Activated T-cell treated with anti-CD3 and anti-CD28 coated beads for 4 hours (primary cell): ENCODE measurements at regions not wholly inside any gene's neighbourhood (a gene's known extent, or its start where the extent isn't known, plus 50 kb on each side); places are given as distances from the start of the nearest gene placed in this dataset.

Experiments
- DNase-seq: peaks from one replicate; pipeline ENCODE4 v3.0.0-alpha.2; 2020

DNA sequence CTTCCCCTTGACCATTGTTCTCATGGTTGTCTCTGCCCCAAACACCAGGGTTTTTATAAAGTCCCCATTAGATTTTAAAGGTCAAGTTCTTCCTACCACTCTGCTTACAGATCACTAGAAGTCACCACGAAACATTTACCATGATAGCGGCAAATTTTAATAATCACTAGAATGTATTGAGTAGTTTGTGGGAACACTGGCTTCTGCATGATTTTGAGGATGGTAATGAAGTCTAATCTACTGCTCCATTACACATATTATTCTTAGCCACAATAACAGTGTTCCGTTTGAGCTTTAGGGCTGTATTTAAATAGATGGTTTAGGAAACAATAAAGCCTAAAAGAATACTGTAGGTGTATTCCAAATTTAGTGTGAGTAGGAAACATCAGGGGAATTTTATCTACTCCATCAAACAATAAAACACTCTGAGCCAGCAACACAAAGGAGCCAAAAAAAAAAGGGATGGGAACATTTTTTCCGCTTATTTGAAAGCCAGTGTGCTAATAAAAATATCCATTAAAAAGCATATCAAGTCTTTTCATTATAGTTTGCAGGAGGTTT lies 49.7 kb downstream of the KLF12 start:
- DNase-seq: no peak

GRCh38 chr13:74082741-74083160 lies 51.5 kb downstream of the KLF12 start:
- DNase-seq: no peak

- no peak for DNase-seq
These were observed 53.4 kb downstream of the KLF12 start for GRCh38 chr13:74080762-74081161.

DNA sequence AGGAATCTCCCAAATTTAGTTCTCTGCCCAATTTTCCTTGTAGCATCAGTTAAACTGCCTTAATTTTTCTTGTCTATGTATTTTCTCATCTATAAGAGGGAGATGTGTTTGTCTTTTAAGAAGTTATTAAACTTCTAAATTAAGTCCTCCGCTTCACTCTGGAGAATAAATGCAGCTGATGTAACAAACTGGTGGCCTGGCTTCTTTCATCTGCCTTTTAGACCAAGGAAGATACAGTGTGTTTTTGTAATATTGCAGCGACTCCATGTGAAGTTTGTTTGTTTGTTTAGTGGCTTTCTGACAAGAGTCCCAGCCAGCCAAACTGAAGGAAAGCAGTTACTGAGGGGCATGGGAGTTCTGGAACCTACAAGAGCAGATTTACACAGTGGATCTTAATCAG lies 56.4 kb downstream of the KLF12 start:
- DNase-seq: no peak

DNA sequence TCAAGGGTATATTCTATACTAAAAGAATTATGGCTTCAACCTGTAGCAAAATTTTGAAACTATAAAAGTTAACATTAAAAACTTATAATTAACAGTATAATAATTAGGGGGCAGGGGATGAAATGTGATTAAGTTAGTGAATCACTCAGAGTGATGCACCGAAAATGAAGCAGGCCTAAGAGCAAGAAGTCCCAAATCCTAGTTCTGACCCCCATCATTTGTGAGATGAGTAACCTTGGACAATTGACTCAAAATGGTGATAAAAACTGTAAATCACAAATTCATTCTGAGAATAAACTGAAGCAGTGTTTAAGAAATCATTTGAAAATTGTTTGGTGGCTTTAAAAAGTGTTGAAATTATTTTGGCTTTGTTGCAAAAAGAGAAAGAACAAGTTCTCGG lies 56.8 kb downstream of the KLF12 start:
- DNase-seq: no peak

DNA sequence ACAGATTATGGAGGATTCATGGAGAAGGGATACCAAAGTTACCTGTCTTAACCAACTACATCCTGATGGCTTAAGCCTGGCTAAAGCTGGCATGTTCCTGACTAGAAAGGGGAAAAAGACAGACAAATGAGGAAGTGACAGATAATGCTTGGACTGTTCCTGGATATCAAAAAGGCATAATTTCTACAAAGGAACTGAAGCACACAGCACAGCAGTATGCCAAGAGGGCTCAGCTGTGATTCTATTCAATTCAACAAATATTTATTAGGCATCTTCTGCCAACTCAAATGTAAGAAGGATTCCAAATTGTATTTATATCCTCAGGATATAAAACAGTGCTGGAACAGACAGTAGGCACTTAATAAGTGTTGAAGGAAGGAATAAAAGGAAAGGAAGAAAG lies 59.5 kb downstream of the KLF12 start:
- no peak for DNase-seq

DNA sequence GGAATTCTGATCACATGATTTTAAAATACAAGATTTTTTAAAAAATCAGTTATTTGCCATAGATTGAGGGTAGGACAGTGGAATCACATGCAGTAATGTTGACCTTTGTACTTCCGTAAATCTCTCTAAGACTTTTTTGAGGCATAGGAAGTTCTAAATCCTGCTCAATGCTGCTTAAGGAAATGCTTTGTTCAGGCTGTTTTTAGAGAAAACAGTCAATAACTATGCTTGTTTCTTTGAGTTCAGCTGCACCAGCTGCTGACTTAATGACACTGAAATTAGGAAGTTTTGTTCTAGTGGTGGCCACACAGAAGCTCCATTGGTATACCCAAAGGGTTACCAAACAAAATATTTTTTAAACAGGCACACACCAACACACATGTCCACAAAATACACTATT lies 60.9 kb downstream of the KLF12 start:
- no peak for DNase-seq

- no peak for DNase-seq
These were observed 63.7 kb downstream of the KLF12 start for GRCh38 chr13:74070513-74070912.

DNA sequence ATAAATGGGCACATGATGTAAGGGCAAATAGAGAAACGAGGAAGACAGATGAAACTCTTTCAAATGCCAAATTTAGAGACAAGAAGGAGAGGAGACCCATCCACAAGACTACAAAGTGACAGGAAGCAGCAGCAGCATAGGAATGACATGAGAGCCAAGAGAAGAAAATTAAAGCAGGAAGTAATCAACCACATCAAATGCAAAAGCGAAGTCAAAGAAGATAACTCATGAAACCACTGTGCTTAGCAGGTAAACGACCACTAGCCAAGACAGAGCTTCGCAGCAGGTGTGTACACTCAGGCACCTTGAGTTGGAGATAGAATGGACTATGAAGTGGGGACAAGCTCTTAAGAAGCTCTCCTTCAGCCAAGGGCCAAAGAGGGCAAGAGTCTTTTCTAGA lies 64.1 kb downstream of the KLF12 start:
- no peak for DNase-seq

DNA sequence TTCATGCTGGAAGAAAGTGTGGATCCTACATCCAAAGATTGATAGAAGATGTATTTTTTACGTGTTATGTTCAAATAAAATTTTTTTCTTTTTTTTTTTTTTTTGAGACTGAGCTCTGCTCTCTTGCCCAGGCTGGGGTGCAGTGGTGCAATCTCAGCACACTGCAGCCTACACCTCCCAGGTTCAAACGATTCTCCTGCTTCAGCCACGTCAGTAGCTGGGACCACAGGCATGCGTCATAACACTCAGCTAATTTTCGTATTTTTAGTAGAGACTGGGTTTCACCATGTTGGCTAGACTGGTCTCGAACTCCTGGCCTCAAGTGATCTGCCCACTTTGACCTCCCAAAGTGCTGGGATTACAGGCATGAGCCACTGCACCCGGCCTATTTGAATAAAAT lies 65.7 kb downstream of the KLF12 start:
- DNase-seq: no peak

DNA sequence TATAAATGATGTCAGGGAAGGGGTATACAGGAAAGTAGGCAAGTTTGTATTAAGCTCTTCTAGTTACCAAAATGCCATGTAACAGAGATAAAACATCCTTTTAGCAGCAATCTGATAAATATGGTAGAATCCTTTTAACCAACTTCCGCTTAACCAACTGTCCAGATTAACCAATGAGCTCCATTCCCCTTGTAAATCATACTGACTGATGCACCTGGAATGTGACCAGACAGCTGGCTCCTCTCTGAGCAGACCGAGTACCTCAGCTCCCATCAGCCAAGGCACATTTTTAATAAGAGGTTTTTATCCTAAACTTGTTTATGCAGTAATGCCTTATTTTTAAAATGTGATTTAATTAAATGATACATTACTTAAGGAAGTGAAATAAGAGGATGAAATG lies 66.4 kb downstream of the KLF12 start:
- no peak for DNase-seq

DNA sequence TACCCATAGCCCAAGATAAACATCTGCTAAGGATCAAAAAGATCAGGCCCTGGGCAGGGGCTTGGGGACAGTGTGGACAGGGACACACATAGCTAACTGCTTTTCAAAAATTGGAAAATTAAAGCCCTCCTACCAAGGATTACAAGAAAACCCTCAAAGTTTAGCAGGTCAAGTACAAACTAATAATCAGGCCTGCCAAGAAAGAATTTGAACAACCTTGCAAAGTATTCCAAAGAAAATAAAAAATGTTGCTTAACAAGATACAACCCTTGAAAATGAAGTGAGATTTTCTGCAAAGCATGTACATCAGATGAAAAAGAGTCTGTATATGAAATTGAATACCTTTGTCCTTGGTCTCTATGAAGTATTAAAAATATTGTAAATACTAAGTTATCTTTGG lies 67.3 kb downstream of the KLF12 start:
- no peak for DNase-seq

DNA sequence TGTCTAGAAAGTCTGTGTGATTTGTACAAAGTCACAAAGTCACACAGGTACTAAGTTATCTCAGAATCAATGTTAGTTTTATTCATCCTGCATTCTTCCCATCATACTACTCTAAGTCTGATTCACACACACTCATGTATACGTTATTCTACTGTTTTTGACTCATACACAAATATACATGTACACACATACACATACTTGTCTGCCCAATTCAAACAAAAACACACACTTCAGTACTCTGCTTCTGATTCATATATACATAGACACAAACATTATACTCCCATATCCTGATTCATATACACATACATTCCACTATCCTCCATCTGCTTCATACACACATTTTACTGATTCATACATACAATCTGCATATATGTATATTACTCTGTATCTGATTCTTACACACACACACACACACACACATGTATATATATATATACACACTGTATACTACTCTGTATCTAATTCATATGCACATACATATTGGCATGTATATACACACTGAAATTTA lies 69.3 kb downstream of the KLF12 start:
- DNase-seq: no peak

DNA sequence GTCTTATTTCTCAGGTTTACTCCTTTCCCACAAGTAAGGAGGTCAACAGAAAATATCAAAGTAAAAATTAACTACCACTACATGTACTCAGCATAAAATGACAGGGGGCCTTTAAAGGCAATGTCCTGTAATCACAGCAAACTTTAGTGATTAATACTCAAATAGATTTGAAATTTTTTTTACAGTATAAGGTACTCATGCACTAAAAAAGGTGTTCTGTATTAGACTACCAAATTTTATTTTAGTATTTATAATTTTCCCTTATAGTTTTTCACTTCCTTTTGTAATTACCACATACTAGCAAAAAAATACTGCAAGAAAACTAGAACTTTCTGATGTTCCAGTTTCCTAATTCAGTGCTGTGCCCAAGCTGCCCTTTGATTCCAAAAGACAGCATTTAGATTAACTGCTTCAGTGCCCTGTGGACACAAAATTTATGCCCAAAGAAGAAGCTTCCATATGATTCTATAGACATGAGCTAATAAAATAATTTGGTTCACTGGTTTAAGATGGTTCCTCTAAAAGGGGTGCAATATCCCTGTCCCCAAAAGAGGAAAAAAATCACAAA lies 70.6 kb downstream of the KLF12 start:
- DNase-seq: no peak

GRCh38 chr13:74062933-74063332 lies 71.3 kb downstream of the KLF12 start:
- DNase-seq: no peak

DNA sequence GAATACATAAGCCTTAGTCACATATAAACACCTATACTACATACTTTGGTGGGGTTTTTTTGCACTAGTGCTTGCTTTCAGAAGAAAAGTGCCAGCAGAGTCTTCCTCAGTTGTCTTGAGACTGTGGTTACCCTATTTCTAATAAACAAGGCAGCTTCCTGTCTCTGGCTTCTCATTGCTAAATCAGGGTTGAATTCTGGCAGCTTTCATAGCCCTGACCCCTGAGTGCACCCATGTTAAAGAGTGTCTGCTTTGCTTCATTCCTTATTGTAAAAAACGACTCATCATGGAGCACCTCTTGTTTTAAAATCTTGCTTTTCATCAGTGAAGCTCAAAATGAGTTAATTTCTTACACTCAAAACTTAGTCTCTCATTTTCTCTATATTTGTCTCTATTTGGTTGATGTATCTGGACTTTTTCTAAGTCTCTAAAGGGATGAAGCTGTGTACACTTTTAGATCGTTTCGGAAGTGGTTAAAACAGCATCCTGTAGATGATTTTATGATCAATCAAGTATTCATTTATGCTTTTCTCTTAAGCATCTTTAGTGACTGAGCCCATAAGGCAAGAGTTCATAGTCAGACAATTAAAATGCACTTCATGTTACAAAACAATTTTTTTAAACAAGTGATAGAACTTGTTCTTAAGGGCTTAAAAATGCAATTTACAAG lies 72.1 kb downstream of the KLF12 start:
- no peak for DNase-seq

DNA sequence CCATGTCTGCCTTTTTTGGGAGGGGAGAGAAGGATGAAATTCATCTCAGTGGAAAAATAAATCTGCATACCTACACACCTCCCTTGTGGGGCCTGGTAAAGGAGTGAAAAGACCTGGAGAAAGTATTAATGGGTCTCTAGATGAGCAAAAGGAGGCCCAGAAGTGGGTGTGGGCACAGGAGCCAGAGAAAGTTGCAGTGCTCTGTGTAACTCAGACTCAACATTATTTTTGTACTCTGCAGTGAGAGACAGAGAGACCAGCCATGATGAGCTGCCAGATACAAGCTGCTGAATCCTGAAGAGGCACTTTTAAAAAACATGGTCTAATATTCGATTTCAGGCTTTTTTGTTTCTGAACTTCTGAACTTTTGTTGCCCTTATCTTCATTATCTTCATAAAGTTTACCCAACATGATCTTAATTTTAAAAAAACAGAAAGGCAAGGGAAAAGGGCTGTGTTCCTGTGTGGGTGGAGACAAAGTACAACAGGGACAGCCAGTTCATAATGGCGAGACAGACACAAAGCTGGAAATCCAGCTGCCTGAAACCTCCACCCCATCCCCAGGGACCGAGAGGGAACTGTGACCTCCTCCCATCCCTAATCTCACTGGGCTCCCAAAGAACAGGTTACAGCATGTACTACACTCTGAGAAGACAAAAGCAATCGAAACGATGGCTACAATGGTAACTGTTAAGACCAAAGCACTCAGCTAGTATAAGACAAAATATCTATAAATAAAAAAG lies 77.2 kb downstream of the KLF12 start:
- DNase-seq: no peak

DNA sequence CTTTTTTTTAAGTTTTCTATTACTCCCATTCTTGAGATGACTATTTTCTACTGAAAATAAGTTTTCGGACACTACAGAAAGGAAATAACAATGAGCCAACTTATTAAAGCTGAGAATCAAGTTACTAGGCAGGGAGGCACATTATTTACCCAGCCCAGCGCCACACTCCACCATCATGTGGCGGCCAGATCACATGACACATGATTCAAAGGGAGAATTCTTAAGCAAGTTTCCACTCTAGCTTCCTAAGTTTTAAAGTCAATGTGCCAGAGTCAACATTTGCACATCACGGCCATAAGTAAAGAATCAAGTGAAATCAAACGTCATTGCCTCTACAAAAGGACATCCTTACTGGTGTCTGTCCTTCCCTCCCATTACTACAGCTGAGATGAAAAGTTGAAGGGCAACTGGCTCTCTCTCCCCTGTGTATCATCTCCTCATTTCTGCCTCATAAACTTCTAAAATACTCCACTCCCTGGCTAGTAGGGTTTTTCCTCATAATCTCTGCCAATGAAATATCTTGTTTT lies 81.7 kb downstream of the KLF12 start:
- no peak for DNase-seq

GRCh38 chr13:74048756-74049155 lies 85.4 kb downstream of the KLF12 start:
- no peak for DNase-seq

- DNase-seq: no peak
These were observed 86.1 kb downstream of the KLF12 start for GRCh38 chr13:74047931-74048600.

GRCh38 chr13:74046431-74046830 lies 87.8 kb downstream of the KLF12 start:
- DNase-seq: no peak

GRCh38 chr13:74045583-74045982 lies 88.6 kb downstream of the KLF12 start:
- no peak for DNase-seq

GRCh38 chr13:74043237-74043636 lies 91.0 kb downstream of the KLF12 start:
- no peak for DNase-seq
